GM21717 (cell line): ENCODE measurements at regions not wholly inside any gene's neighbourhood (a gene's known extent, or its start where the extent isn't known, plus 50 kb on each side); places are given as distances from the start of the nearest gene placed in this dataset.
A peak's percentile ranks its signal among the peaks of the same experiment; 100 is the strongest.

Experiments
- ATAC-seq: cut with Tn5 transposase; IDR thresholded peaks from one replicate; pipeline ENCODE4 v1.9.1; 2021; ENCODE audit warnings: mild to moderate bottlenecking, moderate library complexity; ENCODE audit not compliant: unreplicated experiment

- no peak for ATAC-seq
Measured at GRCh38 chr9:89554307-89555035, 50.3 kb upstream of the GADD45G start.

DNA sequence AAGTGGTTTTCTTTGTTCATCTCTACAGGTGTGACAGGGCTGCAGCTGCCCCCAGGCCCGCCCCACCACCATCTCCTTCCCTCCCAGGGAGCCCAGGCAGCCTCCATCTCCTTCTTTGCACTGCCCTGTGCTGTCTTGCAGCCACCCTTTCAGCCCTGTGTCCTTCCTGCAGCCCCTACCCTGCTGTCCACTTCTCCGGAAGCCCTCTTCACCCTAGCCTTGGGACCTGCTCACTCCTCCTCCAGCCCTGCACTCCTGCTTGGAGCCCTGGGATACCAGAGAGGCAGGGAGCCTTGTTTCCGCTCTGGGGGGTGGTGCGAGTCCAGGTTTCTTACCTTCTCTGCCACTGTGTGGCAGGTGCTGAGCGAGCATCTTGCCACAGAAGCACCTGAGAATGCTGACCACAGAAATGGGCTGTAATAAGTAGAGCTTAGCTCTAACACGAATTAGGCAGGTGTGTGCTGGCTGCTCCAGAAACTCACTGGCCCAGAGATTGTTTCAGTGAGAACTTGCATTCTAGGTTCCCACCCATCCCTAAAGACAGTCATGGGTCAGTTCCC lies 51.3 kb upstream of the GADD45G start:
- ATAC-seq = no peak

- ATAC-seq = no peak
Measured at GRCh38 chr9:89550346-89550927, 52.5 kb upstream of the SEMA4D start.

DNA sequence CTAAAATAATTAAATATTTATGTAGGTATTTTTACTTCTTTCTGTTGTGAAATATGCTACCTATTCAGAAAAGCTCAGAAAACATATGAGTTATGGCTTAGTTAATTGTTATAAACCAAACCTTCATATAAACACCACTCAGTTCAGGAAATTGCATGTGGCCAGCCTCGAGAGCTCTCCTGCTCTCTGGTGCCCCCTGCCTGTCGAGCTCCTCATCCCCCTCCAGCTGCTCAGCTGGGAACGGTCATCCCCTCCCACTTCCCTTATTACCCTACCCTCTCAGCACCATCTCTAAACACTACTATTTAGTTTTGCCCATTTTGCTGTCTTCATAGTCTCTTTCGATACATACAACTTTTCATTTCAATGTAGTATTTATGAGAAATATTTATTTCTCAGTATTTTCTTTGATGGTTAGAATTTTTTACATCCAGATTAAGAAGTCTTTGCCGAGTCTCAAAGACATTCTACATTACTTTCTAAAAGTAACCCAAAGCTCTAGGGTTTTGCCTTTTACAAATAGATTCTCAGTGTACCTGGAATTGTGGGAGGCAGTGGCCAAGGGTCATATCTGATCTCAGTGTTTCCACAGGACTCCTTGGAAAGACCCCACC lies 51.2 kb upstream of the SEMA4D start:
- peak; percentile 74 for ATAC-seq

DNA sequence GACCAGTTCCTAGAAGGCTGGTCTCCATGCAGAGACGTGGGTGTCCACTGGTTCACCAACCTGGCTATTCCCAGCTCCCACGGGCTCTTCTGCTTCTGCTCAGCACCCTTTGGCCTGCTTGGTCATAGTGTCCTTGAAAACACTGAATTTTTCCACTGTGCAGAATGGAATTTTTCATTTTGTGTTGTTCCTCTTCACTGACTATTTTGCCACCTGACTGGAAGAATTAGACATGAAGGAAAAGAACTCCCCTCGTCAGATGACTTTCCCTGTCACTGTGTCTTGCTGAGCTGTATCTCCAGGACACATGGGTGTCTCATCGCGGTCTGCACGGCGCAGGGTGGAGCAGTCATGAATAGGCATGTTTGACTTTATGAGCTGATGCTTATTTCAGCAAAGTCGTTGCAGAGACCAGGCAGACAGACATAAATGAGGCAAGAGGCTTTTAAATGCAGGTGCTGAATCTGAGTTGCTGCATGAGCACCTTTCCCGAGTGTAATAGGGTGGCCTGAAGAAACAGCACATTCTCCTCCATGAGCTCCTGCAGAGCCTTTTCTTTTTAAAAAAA lies 50.2 kb upstream of the SEMA4D start:
- ATAC-seq = no peak
